Lower leg skin (tissue), 3 donors: ENCODE measurements at regions not wholly inside any gene's neighbourhood (a gene's known extent, or its start where the extent isn't known, plus 50 kb on each side); places are given as distances from the start of the nearest gene placed in this dataset.

Experiments
- POLR2A ChIP-seq, 2 donors: fragments of 450-650 bp; IDR thresholded peaks; one replicate each; pipeline ENCODE4 v1.6.1; 2016 to 2017; ENCODE audit warnings: antibody characterized with exemption in 2 of 2, mild to moderate bottlenecking in 1 of 2, moderate library complexity in 1 of 2
- TF ChIP-seq, protein P1 (sequence below), 3 donors: fragments of 450-650 bp; IDR thresholded peaks; one replicate each; pipeline ENCODE4 v1.5.1; 2016; ENCODE audit warnings: antibody characterized with exemption in 3 of 3, mild to moderate bottlenecking in 3 of 3, moderate library complexity in 2 of 3

DNA sequence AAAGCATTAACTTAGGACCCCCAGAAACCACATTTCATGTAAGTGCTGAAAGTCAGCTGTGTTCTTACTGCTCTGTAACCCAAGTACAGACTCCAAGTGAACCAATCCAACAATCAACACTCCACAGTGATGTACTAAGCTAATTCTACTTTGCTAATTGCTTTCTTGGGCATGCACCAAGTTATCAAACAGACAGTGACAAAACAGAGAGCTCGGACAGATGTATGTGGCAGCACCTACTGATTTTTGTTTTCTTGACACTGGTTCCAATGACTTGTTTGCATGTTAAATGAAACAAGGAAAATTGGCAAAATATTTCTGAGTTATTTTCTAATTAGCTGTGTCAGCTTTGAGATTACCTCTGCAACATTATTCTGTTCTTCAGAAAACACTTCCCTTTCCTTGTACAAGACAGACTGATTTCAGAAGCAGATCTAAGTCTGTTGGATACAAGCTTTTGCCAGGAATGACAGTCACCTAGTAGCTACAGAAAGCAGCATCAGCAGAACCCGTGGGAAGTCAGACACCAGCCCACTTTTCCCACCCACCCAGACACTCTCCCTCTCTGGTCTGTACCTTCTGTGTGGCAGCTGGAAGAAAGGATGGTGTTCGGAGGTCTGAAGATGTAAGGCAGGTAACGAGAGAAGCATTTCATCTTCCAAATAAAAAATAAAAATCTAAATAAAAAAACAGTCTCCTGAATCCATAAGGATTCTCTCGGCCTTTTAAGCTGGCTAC, 176.7 kb upstream of the PPP2R2B start:
- TF ChIP-seq, protein P1, sequence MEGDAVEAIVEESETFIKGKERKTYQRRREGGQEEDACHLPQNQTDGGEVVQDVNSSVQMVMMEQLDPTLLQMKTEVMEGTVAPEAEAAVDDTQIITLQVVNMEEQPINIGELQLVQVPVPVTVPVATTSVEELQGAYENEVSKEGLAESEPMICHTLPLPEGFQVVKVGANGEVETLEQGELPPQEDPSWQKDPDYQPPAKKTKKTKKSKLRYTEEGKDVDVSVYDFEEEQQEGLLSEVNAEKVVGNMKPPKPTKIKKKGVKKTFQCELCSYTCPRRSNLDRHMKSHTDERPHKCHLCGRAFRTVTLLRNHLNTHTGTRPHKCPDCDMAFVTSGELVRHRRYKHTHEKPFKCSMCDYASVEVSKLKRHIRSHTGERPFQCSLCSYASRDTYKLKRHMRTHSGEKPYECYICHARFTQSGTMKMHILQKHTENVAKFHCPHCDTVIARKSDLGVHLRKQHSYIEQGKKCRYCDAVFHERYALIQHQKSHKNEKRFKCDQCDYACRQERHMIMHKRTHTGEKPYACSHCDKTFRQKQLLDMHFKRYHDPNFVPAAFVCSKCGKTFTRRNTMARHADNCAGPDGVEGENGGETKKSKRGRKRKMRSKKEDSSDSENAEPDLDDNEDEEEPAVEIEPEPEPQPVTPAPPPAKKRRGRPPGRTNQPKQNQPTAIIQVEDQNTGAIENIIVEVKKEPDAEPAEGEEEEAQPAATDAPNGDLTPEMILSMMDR (IDR thresholded peaks at IDR 0.05), result no peak
- TF ChIP-seq POLR2A (IDR thresholded peaks at IDR 0.05), result no peak
